GM23248 (cell line): ENCODE measurements at regions not wholly inside any gene's neighbourhood (a gene's known extent, or its start where the extent isn't known, plus 50 kb on each side); places are given as distances from the start of the nearest gene placed in this dataset.

Source experiments
- EZH2 ChIP-seq: fragments of 200-600 bp; sonication (generic); IDR thresholded peaks from 2 replicates; pipeline ENCODE4 v1.6.1; 2018; ENCODE audit warnings: antibody characterized with exemption, mild to moderate bottlenecking; ENCODE audit not compliant: insufficient read depth, poor library complexity, severe bottlenecking
- EZH2phosphoT487 ChIP-seq: fragments of 200-600 bp; sonication (generic); IDR thresholded peaks from 2 replicates; pipeline ENCODE4 v1.6.1; 2018; ENCODE audit warnings: antibody characterized with exemption, moderate library complexity, mild to moderate bottlenecking, low read depth; ENCODE audit not compliant: insufficient read depth

DNA sequence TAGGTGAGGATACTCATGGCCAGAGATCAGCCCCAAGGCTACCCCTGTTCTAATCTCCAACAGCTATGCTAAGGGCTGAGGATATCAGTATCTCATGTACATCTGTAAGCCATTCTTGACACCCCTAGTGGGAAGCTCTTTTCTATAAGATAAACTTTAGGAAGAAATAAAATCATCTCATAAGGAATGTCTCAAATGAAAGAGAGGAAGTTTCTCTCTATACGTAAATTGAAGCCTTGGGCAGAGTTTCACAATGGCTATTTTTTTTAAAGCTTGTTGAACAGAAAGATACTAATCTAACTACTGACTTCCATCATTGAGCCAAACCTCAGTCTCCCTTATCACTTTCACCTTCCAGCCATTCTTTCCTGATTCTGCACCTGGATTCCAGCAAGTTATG lies 405.7 kb downstream of the PRR16 start:
- TF ChIP-seq EZH2: no peak
- TF ChIP-seq EZH2phosphoT487: no peak
